ENCODE measurements at regions not wholly inside any gene's neighbourhood (a gene's known extent, or its start where the extent isn't known, plus 50 kb on each side); places are given as distances from the start of the nearest gene placed in this dataset.

DNA sequence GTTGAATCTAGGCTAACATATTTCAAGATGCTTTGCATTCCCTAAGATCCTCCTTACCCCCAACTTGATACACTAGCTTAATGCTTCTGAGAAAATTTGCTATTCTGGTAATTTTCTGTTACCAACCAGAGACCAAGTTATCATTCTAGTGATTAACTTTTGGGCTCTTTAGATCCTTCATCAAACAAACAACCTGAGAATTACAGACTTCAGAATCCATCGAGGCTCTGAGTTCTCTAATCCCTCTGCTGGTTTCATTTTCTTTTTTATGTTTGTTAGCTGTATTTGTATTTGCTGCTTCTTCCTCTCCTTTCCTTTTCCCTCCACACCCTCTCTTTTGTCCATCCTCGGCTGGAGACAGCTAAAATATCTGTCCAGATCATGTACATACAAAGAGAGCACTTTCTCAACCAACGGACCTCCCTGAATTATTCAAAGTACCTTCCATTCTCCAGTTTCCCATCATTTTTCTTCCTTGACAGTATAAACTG lies 98.7 kb upstream of the RIPOR2 start:
- TF ChIP-seq CTCF (IDR thresholded peaks at IDR 0.05) (no peak), POLR2A (IDR thresholded peaks at IDR 0.05) (no peak), POLR2AphosphoS5 (IDR thresholded peaks at IDR 0.05) (no peak)
